Fibroblast of lung (primary cell): ENCODE measurements at regions not wholly inside any gene's neighbourhood (a gene's known extent, or its start where the extent isn't known, plus 50 kb on each side); places are given as distances from the start of the nearest gene placed in this dataset.

ENCODE experiments used
- CTCF ChIP-seq, 2 donors: IDR thresholded peaks in 1 of 2; conservative IDR thresholded peaks in 1 of 2; 1 replicate in 1 of 2; 2 replicates in 1 of 2; pipeline ENCODE4 v1.5.1; 2011 to 2012; ENCODE audit warnings: low read length in 2 of 2, control low read depth in 1 of 2, inconsistent platforms in 1 of 2, low read depth in 1 of 2, mild to moderate bottlenecking in 1 of 2
- EZH2 ChIP-seq: IDR thresholded peaks from 2 replicates; pipeline ENCODE4 v1.5.1; 2012; ENCODE audit warnings: low read length, control low read depth, mild to moderate bottlenecking; ENCODE audit errors: missing control alignments

- TF ChIP-seq CTCF (conservative IDR thresholded peaks at IDR 0.05 in 1 of 2, IDR thresholded peaks at IDR 0.05 in 1 of 2; ENCODE audit: low read depth in 1 of 2, low read length in 2 of 2) (peak; percentile 62 to 66), EZH2 (no peak)
These were observed 61.9 kb upstream of the ELOVL5 start for GRCh38 chr6:53410508-53411258.
